Duodenal mucosa (tissue), 2 donors: ENCODE measurements at regions not wholly inside any gene's neighbourhood (a gene's known extent, or its start where the extent isn't known, plus 50 kb on each side); places are given as distances from the start of the nearest gene placed in this dataset.

Source experiments
- H3K27ac ChIP-seq: one replicate; pipeline ENCODE4 v1.7.0; 2013; ENCODE audit warnings: low read depth, low read length
- H3K27me3 ChIP-seq, 2 donors: one replicate each; pipeline ENCODE4 v1.7.0; 2013; ENCODE audit warnings: low read length in 2 of 2, control low read depth in 1 of 2; ENCODE audit not compliant: insufficient read depth in 2 of 2, control insufficient read depth in 1 of 2
- H3K36me3 ChIP-seq, 2 donors: one replicate each; pipeline ENCODE4 v1.7.0; 2013; ENCODE audit warnings: low read length in 2 of 2, control low read depth in 1 of 2; ENCODE audit not compliant: insufficient read depth in 2 of 2, control insufficient read depth in 1 of 2
- H3K4me1 ChIP-seq, 2 donors: one replicate each; pipeline ENCODE4 v1.7.0; 2013; ENCODE audit warnings: low read length in 2 of 2, control low read depth in 1 of 2; ENCODE audit not compliant: insufficient read depth in 2 of 2, control insufficient read depth in 1 of 2
- H3K4me3 ChIP-seq, 2 donors: one replicate each; pipeline ENCODE4 v1.7.0; 2013; ENCODE audit warnings: low read length in 2 of 2, low read depth in 1 of 2
- H3K9ac ChIP-seq, 2 donors: one replicate each; pipeline ENCODE4 v1.7.0; 2013; ENCODE audit warnings: low read length in 2 of 2, low read depth in 1 of 2
- H3K9me3 ChIP-seq, 2 donors: one replicate each; pipeline ENCODE4 v1.7.0; 2013; ENCODE audit warnings: low read length in 2 of 2, control low read depth in 1 of 2; ENCODE audit not compliant: control insufficient read depth in 1 of 2

DNA sequence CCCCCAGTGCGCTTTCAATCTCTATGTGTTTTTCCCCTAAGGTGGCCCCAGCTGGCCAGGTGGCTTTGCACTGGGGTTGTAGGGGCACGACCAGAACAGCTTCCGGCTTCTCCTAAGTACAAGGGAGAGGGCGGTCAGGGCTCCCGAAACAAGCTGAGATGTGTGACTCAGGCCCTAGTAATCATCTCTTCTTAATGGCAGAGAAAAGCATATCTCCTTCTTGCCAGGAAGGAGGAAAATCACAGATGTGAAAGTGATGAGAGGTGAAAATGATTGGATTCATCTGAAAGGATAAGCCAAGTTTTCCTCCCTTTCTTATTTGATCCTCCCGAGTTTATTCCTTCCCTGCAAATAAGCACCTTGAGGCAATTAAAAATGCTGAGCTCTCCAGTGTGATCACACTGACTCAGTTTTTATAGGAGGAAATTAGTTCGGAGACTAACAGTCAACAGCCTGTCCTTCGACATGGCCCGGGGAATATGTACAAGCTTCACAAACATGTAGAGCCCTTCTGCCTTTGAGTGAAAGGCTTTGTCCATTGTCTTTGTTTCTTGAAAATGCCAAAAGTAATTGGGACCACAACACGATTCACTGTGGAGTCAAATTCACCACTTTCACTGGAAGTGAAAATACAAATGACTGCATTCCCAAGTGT lies 514.8 kb downstream of the PSAT1 start:
- Histone ChIP-seq H3K9ac (no peak overlapping the region), H3K36me3 (no peaks in the 10 kb centered on the region), H3K4me1 (no peaks in the 10 kb centered on the region), H3K27ac (no peak overlapping the region), H3K4me3 (no peak overlapping the region), H3K27me3 (no peaks in the 10 kb centered on the region), H3K9me3 (no peaks in the 10 kb centered on the region)

DNA sequence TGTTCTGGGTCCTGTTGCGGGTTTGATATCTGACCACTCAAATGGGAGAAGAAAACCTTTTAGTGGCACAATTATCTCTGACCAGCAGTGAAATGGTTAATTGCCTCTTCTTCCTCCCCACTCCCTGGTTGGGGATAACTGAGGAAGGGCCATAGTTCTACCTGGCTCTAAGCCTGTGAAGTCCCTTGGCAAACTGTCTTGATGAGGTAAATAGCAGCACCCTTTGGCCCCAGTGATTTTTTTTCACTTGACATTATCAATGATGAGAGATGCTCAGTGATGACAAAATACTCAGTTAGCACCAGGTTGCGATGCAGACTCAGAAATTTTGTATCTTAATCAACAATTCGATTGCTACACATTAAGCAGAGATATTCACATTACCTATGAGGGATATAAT lies 515.7 kb downstream of the PSAT1 start:
- Histone ChIP-seq H3K4me3 (no peak overlapping the region), H3K36me3 (no peaks in the 10 kb centered on the region), H3K27ac (no peak overlapping the region), H3K27me3 (no peaks in the 10 kb centered on the region), H3K4me1 (no peaks in the 10 kb centered on the region), H3K9me3 (no peaks in the 10 kb centered on the region), H3K9ac (no peak overlapping the region)

DNA sequence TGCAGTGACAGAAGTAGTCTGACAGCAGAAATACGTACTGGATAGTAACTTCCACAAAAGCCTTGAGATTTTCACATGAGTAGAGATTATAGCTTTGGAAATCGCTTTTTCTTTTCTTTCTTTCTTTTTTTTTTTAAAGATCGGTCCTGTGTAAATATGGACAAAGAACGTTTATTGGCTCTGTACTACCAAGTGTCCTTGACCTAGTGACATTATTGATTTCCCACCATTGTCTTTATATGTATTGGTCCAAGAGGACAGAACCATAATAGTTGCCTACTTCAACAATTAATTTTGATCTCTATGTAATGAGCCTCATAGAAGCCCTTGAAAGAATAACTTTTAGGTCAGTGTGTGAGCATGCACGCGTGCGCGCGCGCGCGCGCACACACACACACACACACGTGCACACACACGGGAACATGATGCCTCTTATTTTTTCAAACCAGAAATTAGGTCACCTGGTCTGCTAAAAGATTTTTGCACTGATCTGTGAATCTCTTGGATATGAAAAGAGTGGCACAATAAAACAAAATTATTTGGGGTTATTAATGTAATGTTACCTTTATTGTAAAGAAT lies 516.8 kb downstream of the PSAT1 start:
- Histone ChIP-seq H3K4me1 (no peaks in the 10 kb centered on the region), H3K36me3 (no peaks in the 10 kb centered on the region), H3K9me3 (no peaks in the 10 kb centered on the region), H3K27me3 (no peaks in the 10 kb centered on the region), H3K9ac (no peak overlapping the region), H3K4me3 (no peak overlapping the region), H3K27ac (no peak overlapping the region)

- H3K36me3 ChIP-seq: no peaks in the 10 kb centered on the region
- no peaks in the 10 kb centered on the region for H3K4me1 ChIP-seq
- no peak overlapping the region for H3K27ac ChIP-seq
- no peak overlapping the region for H3K9ac ChIP-seq
- H3K4me3 ChIP-seq: peak overlapping the region in 1 of 2 donors; percentile 43
- H3K9me3 ChIP-seq: no peaks in the 10 kb centered on the region
- no peaks in the 10 kb centered on the region for H3K27me3 ChIP-seq
Measured at GRCh38 chr9:78821126-78821822, 524.3 kb downstream of the PSAT1 start.

DNA sequence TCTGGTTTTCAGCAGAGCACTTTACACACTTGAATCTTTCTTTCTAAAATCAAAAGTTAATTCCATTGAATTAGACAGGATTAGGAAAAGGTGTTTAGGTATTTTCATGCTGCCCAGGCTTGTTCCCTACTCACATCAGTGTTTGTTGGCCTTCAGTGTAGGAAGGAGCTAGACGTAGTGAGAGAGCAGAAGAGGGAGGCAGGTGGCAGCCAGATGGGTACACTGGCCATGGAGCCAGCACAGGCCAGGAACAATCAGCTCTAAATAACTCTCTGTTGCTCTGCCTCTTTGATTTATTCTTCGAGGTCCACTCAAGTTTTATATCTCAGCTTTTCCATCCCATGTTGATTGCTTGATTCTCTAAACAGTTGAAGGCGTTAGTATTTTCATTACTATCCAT lies 529.6 kb downstream of the PSAT1 start:
- H3K9me3 ChIP-seq: no peaks in the 10 kb centered on the region
- H3K27ac ChIP-seq: no peak overlapping the region
- H3K4me1 ChIP-seq: no peaks in the 10 kb centered on the region
- H3K36me3 ChIP-seq: no peaks in the 10 kb centered on the region
- no peak overlapping the region for H3K9ac ChIP-seq
- no peak overlapping the region for H3K4me3 ChIP-seq
- H3K27me3 ChIP-seq: no peaks in the 10 kb centered on the region

DNA sequence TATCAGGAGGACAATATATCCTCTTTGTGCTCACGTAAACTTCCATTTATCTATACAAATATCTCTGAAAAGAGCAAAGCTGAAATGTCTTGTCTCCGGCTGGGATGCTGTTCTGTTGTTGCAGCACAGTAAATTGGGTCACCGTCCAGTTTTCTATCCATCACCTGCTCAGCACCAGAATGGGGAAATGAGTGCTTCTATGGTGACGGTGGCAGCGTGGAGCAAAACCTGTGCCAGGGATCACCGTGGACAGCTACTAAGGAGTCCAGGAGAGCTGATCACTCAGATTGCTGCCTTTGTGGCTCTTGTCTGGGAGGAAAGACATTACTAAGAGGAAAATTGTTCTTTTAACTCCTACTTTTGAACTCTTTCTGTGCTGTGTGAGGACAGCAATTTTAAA lies 531.6 kb downstream of the PSAT1 start:
- Histone ChIP-seq H3K4me1 (no peaks in the 10 kb centered on the region), H3K36me3 (no peaks in the 10 kb centered on the region), H3K27me3 (no peaks in the 10 kb centered on the region), H3K27ac (no peak overlapping the region), H3K9ac (no peak overlapping the region), H3K9me3 (no peaks in the 10 kb centered on the region), H3K4me3 (no peak overlapping the region)

GRCh38 chr9:78830301-78830700 lies 533.4 kb downstream of the PSAT1 start:
- H3K4me1 ChIP-seq: no peaks in the 10 kb centered on the region
- H3K27ac ChIP-seq: no peak overlapping the region
- H3K36me3 ChIP-seq: no peaks in the 10 kb centered on the region
- H3K4me3 ChIP-seq: no peak overlapping the region
- H3K27me3 ChIP-seq: no peaks in the 10 kb centered on the region
- no peak overlapping the region for H3K9ac ChIP-seq
- no peaks in the 10 kb centered on the region for H3K9me3 ChIP-seq

- Histone ChIP-seq H3K9ac (no peak overlapping the region), H3K9me3 (no peaks in the 10 kb centered on the region), H3K4me3 (no peak overlapping the region), H3K27ac (no peak overlapping the region), H3K36me3 (no peaks in the 10 kb centered on the region), H3K27me3 (no peaks in the 10 kb centered on the region), H3K4me1 (no peaks in the 10 kb centered on the region)
Measured at GRCh38 chr9:78831726-78832125, 534.8 kb downstream of the PSAT1 start.

GRCh38 chr9:78835928-78836450 lies 539.1 kb downstream of the PSAT1 start:
- no peak overlapping the region for H3K4me3 ChIP-seq
- no peak overlapping the region for H3K9ac ChIP-seq
- no peaks in the 10 kb centered on the region for H3K27me3 ChIP-seq
- no peaks in the 10 kb centered on the region for H3K4me1 ChIP-seq
- no peak overlapping the region for H3K27ac ChIP-seq
- no peaks in the 10 kb centered on the region for H3K36me3 ChIP-seq
- H3K9me3 ChIP-seq: no peaks in the 10 kb centered on the region

DNA sequence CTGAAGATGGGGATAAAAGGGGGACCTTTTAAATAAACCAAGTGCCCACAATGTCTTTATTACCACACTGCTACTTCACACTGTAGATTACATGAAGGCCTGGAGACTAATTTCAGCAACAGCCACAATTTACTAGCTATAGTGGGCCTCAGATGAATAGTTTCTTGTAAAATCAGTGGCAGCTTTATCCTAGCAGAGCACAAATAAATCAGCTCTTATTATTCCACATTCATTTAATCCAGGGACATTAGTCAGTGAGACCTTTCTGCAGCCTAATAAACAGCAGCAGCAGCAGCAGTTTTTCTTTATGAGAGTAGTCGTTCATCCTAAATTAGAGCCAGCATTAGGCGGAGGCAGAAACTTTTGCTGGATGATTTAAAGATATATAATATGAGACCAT lies 542.3 kb downstream of the PSAT1 start:
- H3K27ac ChIP-seq: no peak overlapping the region
- no peaks in the 10 kb centered on the region for H3K9me3 ChIP-seq
- no peak overlapping the region for H3K4me3 ChIP-seq
- H3K9ac ChIP-seq: no peak overlapping the region
- no peaks in the 10 kb centered on the region for H3K36me3 ChIP-seq
- H3K27me3 ChIP-seq: no peaks in the 10 kb centered on the region
- no peaks in the 10 kb centered on the region for H3K4me1 ChIP-seq
